H9 (cell line): ENCODE measurements at regions not wholly inside any gene's neighbourhood (a gene's known extent, or its start where the extent isn't known, plus 50 kb on each side); places are given as distances from the start of the nearest gene placed in this dataset.

Source experiments
- DNase-seq: peaks from one replicate; pipeline ENCODE4 v3.0.0-alpha.2; 2017
- H2AFZ ChIP-seq: one replicate; pipeline ENCODE4 v1.6.1; 2013; ENCODE audit warnings: mild to moderate bottlenecking, low read length, control low read depth, moderate library complexity
- H2AK5ac ChIP-seq: 2 replicates; pipeline ENCODE4 v1.6.1; 2013; ENCODE audit warnings: low read length, control low read depth, mixed read lengths; ENCODE audit not compliant: insufficient read length
- H2BK120ac ChIP-seq: one replicate; pipeline ENCODE4 v1.6.1; 2013; ENCODE audit warnings: low read depth, mild to moderate bottlenecking, low read length, control low read depth, inconsistent platforms; ENCODE audit not compliant: poor library complexity, severe bottlenecking
- H2BK12ac ChIP-seq: 2 replicates; pipeline ENCODE4 v1.6.1; 2013; ENCODE audit warnings: low read length, control low read depth, mixed read lengths, low read depth; ENCODE audit not compliant: insufficient read length
- H2BK15ac ChIP-seq: 2 replicates; pipeline ENCODE4 v1.6.1; 2013; ENCODE audit warnings: low read depth, low read length, control low read depth
- H2BK20ac ChIP-seq: one replicate; pipeline ENCODE4 v1.6.1; 2013; ENCODE audit warnings: low read depth, mild to moderate bottlenecking, low read length, control low read depth, inconsistent platforms; ENCODE audit not compliant: poor library complexity, severe bottlenecking
- H2BK5ac ChIP-seq: 2 replicates; pipeline ENCODE4 v1.6.1; 2013; ENCODE audit warnings: low read length, control low read depth, mixed read lengths; ENCODE audit not compliant: insufficient read length
- H3K14ac ChIP-seq: 2 replicates; pipeline ENCODE4 v1.6.1; 2013; ENCODE audit warnings: low read length, control low read depth; ENCODE audit not compliant: insufficient read depth
- H3K18ac ChIP-seq: 2 replicates; pipeline ENCODE4 v1.6.1; 2013; ENCODE audit warnings: low read depth, mild to moderate bottlenecking, mixed read lengths, low read length, control low read depth; ENCODE audit not compliant: insufficient read length
- H3K23ac ChIP-seq: 2 replicates; pipeline ENCODE4 v1.6.1; 2013; ENCODE audit warnings: low read length, control low read depth, mixed read lengths, low read depth; ENCODE audit not compliant: insufficient read length
- H3K23me2 ChIP-seq: 2 replicates; pipeline ENCODE4 v1.6.1; 2013; ENCODE audit warnings: low read depth, mild to moderate bottlenecking, mixed read lengths, low read length, control low read depth; ENCODE audit not compliant: insufficient read length, poor library complexity, severe bottlenecking
- H3K27ac ChIP-seq: 2 replicates; pipeline ENCODE4 v1.5.1; 2013; ENCODE audit warnings: low read length, control low read depth, mixed read lengths, low read depth; ENCODE audit not compliant: insufficient read length
- H3K27me3 ChIP-seq: 2 replicates; pipeline ENCODE4 v1.6.1; 2013; ENCODE audit warnings: low read length, control low read depth, inconsistent platforms; ENCODE audit not compliant: insufficient read depth
- H3K4ac ChIP-seq: 2 replicates; pipeline ENCODE4 v1.6.1; 2013; ENCODE audit warnings: low read depth, mild to moderate bottlenecking, control low read depth, inconsistent platforms, low read length, moderate library complexity
- H3K4me1 ChIP-seq: 2 replicates; pipeline ENCODE4 v1.6.1; 2013; ENCODE audit warnings: low read length, control low read depth, inconsistent platforms; ENCODE audit not compliant: insufficient read depth
- H3K4me2 ChIP-seq: 2 replicates; pipeline ENCODE4 v1.6.1; 2013; ENCODE audit warnings: low read length, control low read depth, mixed read lengths; ENCODE audit not compliant: insufficient read length, insufficient read depth
- H3K56ac ChIP-seq: 2 replicates; pipeline ENCODE4 v1.6.1; 2013; ENCODE audit warnings: low read depth, mild to moderate bottlenecking, mixed read lengths, low read length, control low read depth; ENCODE audit not compliant: insufficient read length
- H3K79me1 ChIP-seq: 2 replicates; pipeline ENCODE4 v1.6.1; 2013; ENCODE audit warnings: low read depth, mild to moderate bottlenecking, moderate library complexity, low read length, control low read depth, inconsistent platforms; ENCODE audit not compliant: insufficient read depth, poor library complexity, severe bottlenecking
- H3K79me2 ChIP-seq: 2 replicates; pipeline ENCODE4 v1.6.1; 2013; ENCODE audit warnings: low read length, control low read depth, inconsistent platforms; ENCODE audit not compliant: insufficient read depth
- H3K9ac ChIP-seq: 2 replicates; pipeline ENCODE4 v1.6.1; 2013; ENCODE audit warnings: low read length, control low read depth, mixed read lengths; ENCODE audit not compliant: insufficient read length; ENCODE audit errors: extremely low read depth
- H3K9me3 ChIP-seq: one replicate; pipeline ENCODE4 v1.6.1; 2013; ENCODE audit warnings: low read depth, low read length, inconsistent platforms; ENCODE audit not compliant: control insufficient read depth
- H3T11ph ChIP-seq: one replicate; pipeline ENCODE4 v1.6.1; 2013; ENCODE audit warnings: mild to moderate bottlenecking, low read length, control low read depth, inconsistent platforms
- H4K20me1 ChIP-seq: one replicate; pipeline ENCODE4 v1.6.1; 2013; ENCODE audit not compliant: control insufficient read depth, insufficient read length, insufficient read depth
- H4K5ac ChIP-seq: 2 replicates; pipeline ENCODE4 v1.6.1; 2013; ENCODE audit warnings: low read depth, mild to moderate bottlenecking, mixed read lengths, low read length, control low read depth; ENCODE audit not compliant: insufficient read length
- H4K8ac ChIP-seq: replicated peaks from 2 replicates; pipeline ENCODE4 v1.6.1; 2013; ENCODE audit warnings: low read length, control low read depth, mixed read lengths, low read depth; ENCODE audit not compliant: insufficient read length
- H4K91ac ChIP-seq: 2 replicates; pipeline ENCODE4 v1.6.1; 2013; ENCODE audit warnings: low read depth, mild to moderate bottlenecking, moderate library complexity, mixed read lengths, low read length, control low read depth; ENCODE audit not compliant: insufficient read length
- H3K27ac Mint-ChIP-seq, 3 experiments: 2 replicates in 2 of 3; 3 replicates in 1 of 3; pipeline ENCODE4 v1.8.0; 2020 to 2021; ENCODE audit warnings: mixed read lengths in 3 of 3, mild to moderate bottlenecking in 1 of 3, moderate library complexity in 1 of 3
- H3K27me3 Mint-ChIP-seq: 2 replicates; pipeline ENCODE4 v1.8.0; 2021; ENCODE audit warnings: low read depth, mild to moderate bottlenecking, moderate library complexity, mixed read lengths
- H3K36me3 Mint-ChIP-seq, 3 experiments: 2 replicates in 2 of 3; 3 replicates in 1 of 3; pipeline ENCODE4 v1.8.0; 2020 to 2021; ENCODE audit warnings: low read depth in 3 of 3, mixed read lengths in 3 of 3; ENCODE audit not compliant: insufficient read depth in 1 of 3
- H3K4me1 Mint-ChIP-seq, 2 experiments: 2 replicates each; pipeline ENCODE4 v1.8.0; 2020; ENCODE audit warnings: mixed read lengths in 2 of 2
- H3K4me3 Mint-ChIP-seq, 2 experiments: 2 replicates in 1 of 2; 3 replicates in 1 of 2; pipeline ENCODE4 v1.8.0; 2020 to 2021; ENCODE audit warnings: mild to moderate bottlenecking in 2 of 2, mixed read lengths in 2 of 2, moderate library complexity in 1 of 2
- H3K9me3 Mint-ChIP-seq, 2 experiments: 2 replicates in 1 of 2; 3 replicates in 1 of 2; pipeline ENCODE4 v1.8.0; 2020; ENCODE audit warnings: mild to moderate bottlenecking in 2 of 2, mixed read lengths in 2 of 2, moderate library complexity in 1 of 2
- WGBS: extraction: QIAGEN DNeasy Blood & Tissue Kit; methylation state at CpG from one replicate; pipeline ENCODE4 v1.1.7; 2013; ENCODE audit warnings: missing lambda C conversion rate, low lambda C conversion rate, mixed read lengths; ENCODE audit not compliant: insufficient read length; ENCODE audit errors: extremely low coverage; 5-methylcytosine and 5-hydroxymethylcytosine counted together
- TF ChIP-seq, protein P1 (sequence below): fragments of 200-600 bp; sonication (generic); conservative IDR thresholded peaks from 3 replicates; pipeline ENCODE4 v1.8.0; 2021; ENCODE audit warnings: antibody characterized with exemption, mild to moderate bottlenecking

DNA sequence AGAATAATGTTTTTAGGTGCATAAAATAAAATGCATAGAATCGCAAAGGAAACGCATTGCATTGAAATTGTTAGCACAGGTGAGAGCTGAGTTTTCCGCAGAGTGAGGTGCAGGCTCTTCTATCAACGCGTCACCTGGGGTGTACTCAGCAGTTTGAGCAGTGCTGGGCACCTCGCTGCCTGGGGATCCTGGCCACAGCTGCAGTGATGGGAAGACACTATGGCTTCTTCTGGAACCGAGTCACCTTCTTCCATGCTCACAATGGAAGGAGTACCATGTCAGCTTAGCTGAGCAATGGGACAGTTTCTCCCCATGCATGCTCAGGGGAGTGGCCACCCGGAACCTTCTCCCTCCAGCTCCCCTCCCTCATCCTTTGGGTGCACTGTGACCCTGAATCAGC lies 95.4 kb upstream of the OTOS start:
- H3K9ac ChIP-seq = no peak overlapping the region
- H3K79me1 ChIP-seq = no peaks in the 10 kb centered on the region
- Mint-ChIP-seq H3K4me1 (peaks cover 3 to 5% of the 10 kb centered on the region in 2 experiments; a peak in 3 of 4 replicates), H3K36me3 (no peaks in the 10 kb centered on the region; a peak in 1 of 7 replicates), H3K9me3 (no peaks in the 10 kb centered on the region; a peak in 2 of 5 replicates), H3K4me3 (no peak overlapping the region), H3K27me3 (peaks cover 23% of the 10 kb centered on the region), H3K27ac (no peak overlapping the region)
- no peak overlapping the region for H4K91ac ChIP-seq
- no peaks in the 10 kb centered on the region for H3K23me2 ChIP-seq
- no peak overlapping the region for H3K4me2 ChIP-seq
- H2BK5ac ChIP-seq = no peak overlapping the region
- no peak overlapping the region for H3K18ac ChIP-seq
- no peaks in the 10 kb centered on the region for H4K20me1 ChIP-seq
- no peak overlapping the region for H2AFZ ChIP-seq
- no peak overlapping the region for H3K14ac ChIP-seq
- no peak overlapping the region for H2AK5ac ChIP-seq
- no peak overlapping the region for H3K4ac ChIP-seq
- no peaks in the 10 kb centered on the region; the same call in 1 of the 2 replicates for H3K4me1 ChIP-seq
- no peak overlapping the region for H4K5ac ChIP-seq
- no peak overlapping the region for H3K27ac ChIP-seq
- no peak overlapping the region for H2BK12ac ChIP-seq
- H3K27me3 ChIP-seq = no peaks in the 10 kb centered on the region
- H3K9me3 ChIP-seq = no peaks in the 10 kb centered on the region
- no peak overlapping the region for H2BK120ac ChIP-seq
- H3T11ph ChIP-seq = no peak overlapping the region
- no peak overlapping the region for H4K8ac ChIP-seq
- no peak overlapping the region for H2BK15ac ChIP-seq
- H3K79me2 ChIP-seq = no peaks in the 10 kb centered on the region
- DNase-seq = peak; percentile 18
- no peak overlapping the region for H3K23ac ChIP-seq
- TF ChIP-seq, protein P1, sequence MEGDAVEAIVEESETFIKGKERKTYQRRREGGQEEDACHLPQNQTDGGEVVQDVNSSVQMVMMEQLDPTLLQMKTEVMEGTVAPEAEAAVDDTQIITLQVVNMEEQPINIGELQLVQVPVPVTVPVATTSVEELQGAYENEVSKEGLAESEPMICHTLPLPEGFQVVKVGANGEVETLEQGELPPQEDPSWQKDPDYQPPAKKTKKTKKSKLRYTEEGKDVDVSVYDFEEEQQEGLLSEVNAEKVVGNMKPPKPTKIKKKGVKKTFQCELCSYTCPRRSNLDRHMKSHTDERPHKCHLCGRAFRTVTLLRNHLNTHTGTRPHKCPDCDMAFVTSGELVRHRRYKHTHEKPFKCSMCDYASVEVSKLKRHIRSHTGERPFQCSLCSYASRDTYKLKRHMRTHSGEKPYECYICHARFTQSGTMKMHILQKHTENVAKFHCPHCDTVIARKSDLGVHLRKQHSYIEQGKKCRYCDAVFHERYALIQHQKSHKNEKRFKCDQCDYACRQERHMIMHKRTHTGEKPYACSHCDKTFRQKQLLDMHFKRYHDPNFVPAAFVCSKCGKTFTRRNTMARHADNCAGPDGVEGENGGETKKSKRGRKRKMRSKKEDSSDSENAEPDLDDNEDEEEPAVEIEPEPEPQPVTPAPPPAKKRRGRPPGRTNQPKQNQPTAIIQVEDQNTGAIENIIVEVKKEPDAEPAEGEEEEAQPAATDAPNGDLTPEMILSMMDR = no peak
- no peak overlapping the region for H3K56ac ChIP-seq
- no CpG with 5 or more reads among the region's 8 CpGs for WGBS
- H2BK20ac ChIP-seq = no peak overlapping the region
